Retinal pigment epithelial cell (primary cell): ENCODE measurements at regions not wholly inside any gene's neighbourhood (a gene's known extent, or its start where the extent isn't known, plus 50 kb on each side); places are given as distances from the start of the nearest gene placed in this dataset.

ENCODE experiments used
- DNase-seq: peaks from one replicate; pipeline ENCODE4 v3.0.0-alpha.2; 2010; ENCODE audit warnings: low read depth
- H3K4me3 ChIP-seq: 2 replicates; pipeline ENCODE4 v1.5.1; 2011; ENCODE audit warnings: mild to moderate bottlenecking, low read length, control low read depth, moderate library complexity
- TF ChIP-seq, protein P1 (sequence below): conservative IDR thresholded peaks from 2 replicates; pipeline ENCODE4 v1.5.1; 2011; ENCODE audit warnings: low read depth, low read length, control low read depth, inconsistent platforms

GRCh38 chr16:51825779-51826178 lies 674.7 kb upstream of the SALL1 start:
- no peak for DNase-seq
- no peak overlapping the region for H3K4me3 ChIP-seq
- TF ChIP-seq, protein P1, sequence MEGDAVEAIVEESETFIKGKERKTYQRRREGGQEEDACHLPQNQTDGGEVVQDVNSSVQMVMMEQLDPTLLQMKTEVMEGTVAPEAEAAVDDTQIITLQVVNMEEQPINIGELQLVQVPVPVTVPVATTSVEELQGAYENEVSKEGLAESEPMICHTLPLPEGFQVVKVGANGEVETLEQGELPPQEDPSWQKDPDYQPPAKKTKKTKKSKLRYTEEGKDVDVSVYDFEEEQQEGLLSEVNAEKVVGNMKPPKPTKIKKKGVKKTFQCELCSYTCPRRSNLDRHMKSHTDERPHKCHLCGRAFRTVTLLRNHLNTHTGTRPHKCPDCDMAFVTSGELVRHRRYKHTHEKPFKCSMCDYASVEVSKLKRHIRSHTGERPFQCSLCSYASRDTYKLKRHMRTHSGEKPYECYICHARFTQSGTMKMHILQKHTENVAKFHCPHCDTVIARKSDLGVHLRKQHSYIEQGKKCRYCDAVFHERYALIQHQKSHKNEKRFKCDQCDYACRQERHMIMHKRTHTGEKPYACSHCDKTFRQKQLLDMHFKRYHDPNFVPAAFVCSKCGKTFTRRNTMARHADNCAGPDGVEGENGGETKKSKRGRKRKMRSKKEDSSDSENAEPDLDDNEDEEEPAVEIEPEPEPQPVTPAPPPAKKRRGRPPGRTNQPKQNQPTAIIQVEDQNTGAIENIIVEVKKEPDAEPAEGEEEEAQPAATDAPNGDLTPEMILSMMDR, result no peak

- TF ChIP-seq, protein P1, result no peak
- DNase-seq, result no peak
- no peak overlapping the region for H3K4me3 ChIP-seq
These were observed 671.4 kb upstream of the SALL1 start for GRCh38 chr16:51822471-51822870.

DNA sequence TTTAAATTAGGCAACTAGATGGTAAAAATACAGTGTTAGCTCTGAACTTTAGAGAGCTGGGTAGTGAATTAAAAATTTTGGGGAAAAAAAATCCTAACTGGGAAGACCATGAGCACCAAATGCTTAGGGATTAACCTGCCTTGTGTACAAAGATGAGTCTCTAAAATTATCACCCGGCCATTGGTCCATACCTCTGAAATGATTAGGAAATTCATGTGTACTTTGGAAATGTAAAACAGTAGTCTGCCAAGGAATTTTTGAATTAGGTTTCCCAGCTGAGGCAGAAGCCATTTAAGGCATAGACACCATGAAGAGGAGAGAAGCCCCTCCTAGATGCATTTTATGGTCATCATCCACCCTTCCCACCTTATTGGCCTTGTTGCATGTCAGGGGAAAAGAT lies 670.5 kb upstream of the SALL1 start:
- DNase-seq, result no peak
- TF ChIP-seq, protein P1, result no peak
- no peak overlapping the region for H3K4me3 ChIP-seq

- TF ChIP-seq, protein P1, result no peak
- no peak for DNase-seq
These were observed 669.1 kb upstream of the SALL1 start for GRCh38 chr16:51820176-51820575.

GRCh38 chr16:51818342-51818944 lies 667.4 kb upstream of the SALL1 start:
- TF ChIP-seq, protein P1, result peak; percentile 93
- H3K4me3 ChIP-seq, result no peak overlapping the region
- DNase-seq, result no peak

More at GRCh38 chr16:51820176-51820575, 669.1 kb upstream of the SALL1 start:
- no peak overlapping the region for H3K4me3 ChIP-seq

DNA sequence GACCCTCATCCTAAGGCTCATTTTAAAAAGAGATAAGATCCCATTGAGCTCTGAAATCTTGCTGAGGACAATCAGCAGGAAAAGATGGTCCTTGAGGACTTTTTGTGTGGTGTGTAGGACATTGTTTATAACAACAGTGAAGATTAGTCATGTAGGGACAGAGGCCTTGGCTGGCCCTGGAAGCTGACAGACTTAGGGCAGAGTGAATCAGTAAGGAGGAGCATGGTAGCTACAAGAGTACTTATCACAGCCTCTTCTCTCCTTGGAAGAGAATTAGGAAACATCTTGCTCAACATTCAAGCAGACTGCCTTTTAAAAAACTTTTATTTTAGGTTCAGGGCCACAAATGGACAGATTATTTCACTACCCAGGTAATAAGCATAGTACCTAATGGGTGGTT lies 665.9 kb upstream of the SALL1 start:
- TF ChIP-seq, protein P1, result no peak
- DNase-seq, result no peak
- H3K4me3 ChIP-seq, result no peak overlapping the region

GRCh38 chr16:51815523-51815922 lies 664.5 kb upstream of the SALL1 start:
- no peak overlapping the region for H3K4me3 ChIP-seq
- no peak for DNase-seq
- TF ChIP-seq, protein P1, result no peak
